GM18499 (cell line): ENCODE measurements at regions not wholly inside any gene's neighbourhood (a gene's known extent, or its start where the extent isn't known, plus 50 kb on each side); places are given as distances from the start of the nearest gene placed in this dataset.
"Not testable (repeated sequence)": the region's sequence is repeated elsewhere in the genome, so short reads cannot be mapped to it uniquely, and the experiment has no call there.

Experiments
- ATAC-seq: cut with Tn5 transposase; IDR thresholded peaks from one replicate; pipeline ENCODE4 v1.9.1; 2021; ENCODE audit warnings: moderate number of reproducible peaks; ENCODE audit not compliant: insufficient read depth, unreplicated experiment

DNA sequence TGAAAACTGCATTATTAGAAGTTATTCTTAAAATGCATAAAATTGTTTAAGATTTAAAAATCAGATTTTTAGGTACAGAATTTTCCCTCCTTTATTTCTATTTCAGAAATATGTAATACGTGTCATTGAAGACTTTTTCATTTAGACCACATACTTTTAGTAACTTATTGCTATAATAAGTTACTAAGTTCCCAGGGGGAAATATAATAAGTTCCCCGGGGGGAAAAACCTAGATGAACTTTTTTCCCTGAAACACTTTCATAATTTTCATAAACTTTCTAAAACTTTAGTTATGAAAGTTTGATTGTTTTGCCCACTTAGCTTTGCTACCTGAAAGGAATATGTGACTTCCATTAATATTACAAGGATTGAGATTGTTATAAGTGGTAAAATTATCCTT lies 1341.5 kb upstream of the IGFBP7 start:
- ATAC-seq = no peak

DNA sequence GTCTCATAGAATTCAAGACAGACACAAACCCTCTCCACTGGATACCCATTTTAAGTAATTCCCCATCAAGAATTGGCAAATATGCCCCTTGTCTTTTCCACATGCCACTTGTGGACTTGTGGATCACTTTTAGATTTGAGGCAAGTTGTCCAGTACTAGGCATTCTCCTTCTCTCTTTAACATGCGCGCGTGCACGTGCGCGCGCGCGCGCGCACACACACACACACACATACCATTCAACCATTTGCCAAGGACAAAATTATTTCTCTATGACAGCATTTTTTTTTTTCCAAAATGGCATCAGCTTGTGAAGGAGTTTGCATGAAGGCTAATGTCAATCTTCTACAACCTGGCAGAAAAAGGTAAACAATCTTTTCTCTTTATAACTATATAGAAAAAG lies 1325.7 kb upstream of the IGFBP7 start:
- ATAC-seq = no peak

DNA sequence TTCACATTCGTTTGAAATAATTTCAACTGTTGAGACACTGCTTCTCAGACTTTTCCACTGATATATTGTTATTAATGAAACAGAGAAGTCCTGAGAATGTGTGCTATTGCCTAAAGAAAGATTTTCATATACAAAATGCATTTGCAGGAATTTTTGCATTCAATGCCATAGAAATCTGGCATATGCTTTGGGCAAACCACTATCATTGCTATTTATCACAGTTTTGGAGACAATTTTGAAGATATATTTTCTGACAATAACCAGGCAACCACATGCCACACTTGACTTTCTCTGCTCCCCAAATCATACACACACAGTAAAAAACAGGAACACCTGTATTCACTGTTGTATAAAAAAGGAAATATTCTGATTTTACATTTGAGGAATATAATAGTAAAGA lies 1303.7 kb upstream of the IGFBP7 start:
- ATAC-seq = no peak

DNA sequence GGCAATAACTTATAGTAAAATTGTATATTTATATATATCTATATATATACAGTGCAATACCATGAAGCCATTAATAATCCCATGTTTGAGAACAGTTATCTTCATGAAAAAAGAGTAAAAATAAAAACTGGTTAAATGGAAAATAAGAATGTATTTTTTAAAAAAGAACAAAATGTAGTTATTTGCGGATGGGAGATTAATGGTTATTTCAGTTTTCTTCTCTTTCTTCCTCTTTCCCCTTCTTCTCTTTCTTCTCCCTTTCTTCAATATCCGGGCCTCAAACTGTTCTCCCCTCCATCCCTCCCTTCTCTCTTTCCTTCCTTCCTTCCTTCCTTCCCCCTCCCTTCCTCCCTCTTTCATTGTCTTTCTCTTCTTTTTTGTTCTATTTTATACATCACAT lies 1301.7 kb upstream of the IGFBP7 start:
- ATAC-seq = no peak

DNA sequence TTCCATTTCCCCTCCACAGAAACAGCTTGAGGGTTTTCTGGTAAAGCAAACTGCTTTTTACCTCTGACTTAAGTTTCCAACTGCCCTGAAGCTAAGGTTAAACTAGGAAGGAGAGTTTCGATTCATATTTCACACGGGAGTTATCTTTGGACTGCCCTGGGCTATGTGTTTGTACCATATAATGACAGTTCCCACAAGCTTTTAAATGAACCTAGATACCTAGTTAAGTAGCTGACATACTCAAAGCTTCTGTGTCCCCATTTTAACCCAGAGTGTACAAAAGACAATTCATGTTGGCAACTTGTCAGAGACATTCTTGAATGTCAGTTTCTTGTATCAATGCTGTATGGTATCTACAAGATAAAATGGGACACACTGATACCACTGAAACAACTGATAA lies 1296.6 kb upstream of the IGFBP7 start:
- no peak for ATAC-seq

DNA sequence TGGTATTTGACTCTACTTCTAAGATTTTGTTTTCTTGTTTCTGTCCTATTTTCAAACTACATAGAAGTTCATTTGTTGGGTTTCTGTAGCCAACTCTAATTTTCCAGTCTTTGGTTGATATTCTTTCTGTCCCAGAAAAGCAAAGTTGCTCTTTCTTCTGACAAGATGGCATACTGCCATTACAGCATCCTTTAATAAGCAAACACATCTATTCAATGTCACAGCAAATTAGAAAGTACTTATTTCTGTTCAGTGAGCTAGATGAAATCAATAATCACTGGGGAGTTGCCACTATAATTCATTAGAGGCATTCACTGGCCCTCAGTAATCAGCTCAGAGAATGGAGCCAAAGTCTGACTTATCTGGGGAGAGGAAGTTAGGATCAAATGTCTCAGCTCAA lies 1258.0 kb upstream of the IGFBP7 start:
- no peak for ATAC-seq

DNA sequence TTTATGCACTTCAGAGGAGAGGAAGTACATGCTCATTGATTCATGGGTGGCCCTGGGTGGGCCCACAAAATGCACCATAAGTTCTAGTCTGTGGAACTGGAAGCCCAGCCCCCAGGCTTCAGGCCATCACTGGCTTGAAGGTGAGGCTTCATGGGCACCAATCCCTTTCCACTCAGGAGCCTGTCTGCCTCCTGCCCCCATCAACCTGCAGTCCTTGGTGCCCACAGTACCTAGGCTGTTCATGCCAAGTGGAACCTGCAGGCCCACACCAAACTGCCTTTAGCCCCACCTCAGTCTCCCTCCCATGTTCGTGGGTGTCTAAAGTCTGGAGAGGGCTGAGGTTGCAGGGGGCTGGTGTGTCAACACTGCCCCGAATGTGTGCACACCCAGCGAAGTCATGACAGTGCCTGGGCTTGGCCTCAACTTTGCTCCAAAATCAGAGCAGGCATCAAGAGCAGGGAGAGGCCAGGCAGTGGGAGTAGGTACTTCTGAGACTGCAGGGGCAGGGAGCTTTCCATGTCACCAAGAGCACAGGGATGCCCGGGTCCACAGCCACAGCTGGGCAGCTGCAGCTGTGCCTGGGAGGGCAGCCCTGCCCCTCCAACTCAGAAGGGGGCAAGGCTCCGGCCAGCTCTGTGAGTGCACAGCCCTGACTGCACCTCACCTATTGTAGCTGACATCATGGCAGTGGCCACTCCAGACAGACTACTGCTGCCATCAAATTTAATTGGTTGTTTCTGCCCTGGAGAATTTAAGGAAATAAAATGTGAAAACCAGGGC lies 1250.4 kb upstream of the IGFBP7 start:
- no peak for ATAC-seq

DNA sequence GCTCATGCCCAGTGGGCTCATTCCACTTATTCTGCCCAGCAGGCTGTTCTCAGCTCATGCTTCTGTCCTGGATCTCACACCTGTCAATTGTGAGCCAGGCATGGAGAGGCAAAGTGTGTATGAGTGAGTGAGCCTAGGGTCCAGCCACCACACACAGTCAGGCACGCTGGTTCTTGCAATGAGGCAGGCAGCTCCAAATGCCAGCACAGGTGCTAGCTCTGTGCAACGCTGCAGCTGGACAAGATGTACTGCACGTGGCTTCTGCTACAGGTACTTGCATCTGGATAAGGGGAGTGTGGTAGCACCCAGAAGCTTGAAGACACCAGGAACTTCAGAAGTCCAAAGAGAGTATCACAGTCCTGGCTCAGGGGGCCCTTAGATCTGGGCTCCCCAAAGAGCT lies 1249.4 kb upstream of the IGFBP7 start:
- ATAC-seq = no peak

DNA sequence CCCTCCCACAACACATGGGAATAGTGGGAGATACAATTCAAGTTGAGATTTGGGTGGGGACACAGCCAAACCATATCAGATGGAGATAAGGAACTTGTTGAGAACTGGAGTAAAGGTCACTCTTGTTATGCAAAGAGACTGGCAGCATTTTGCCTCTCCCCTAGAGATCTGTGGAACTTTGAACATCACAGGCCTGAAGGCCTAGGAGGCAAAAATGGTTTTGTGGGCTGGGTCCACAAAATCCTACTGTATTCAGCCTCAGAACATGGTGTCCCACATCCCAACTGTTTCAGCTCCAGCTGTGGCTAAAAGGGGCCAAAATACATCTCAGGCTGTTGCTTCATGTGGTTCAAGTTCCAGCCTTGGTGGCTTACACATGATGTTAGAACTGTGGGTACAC lies 1247.8 kb upstream of the IGFBP7 start:
- ATAC-seq = no peak

DNA sequence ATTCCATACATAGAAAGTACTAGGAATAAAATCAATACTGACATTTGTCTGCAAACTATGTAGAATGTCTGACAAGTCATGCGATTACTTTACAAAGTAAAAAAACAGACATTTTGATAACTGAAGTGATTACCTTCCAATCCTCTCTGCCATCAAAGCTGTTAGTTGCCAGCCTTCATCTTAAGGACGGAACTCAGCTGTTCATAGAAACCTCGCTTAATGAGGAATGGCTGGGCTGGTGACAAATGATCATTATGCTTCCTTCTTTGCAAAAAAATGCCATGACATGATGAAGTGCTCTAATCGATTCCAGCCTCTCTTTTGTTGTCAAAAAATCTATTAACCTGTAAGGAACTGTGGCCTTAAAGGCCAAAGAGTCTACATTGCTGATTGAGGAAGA lies 1214.9 kb upstream of the IGFBP7 start:
- no peak for ATAC-seq

DNA sequence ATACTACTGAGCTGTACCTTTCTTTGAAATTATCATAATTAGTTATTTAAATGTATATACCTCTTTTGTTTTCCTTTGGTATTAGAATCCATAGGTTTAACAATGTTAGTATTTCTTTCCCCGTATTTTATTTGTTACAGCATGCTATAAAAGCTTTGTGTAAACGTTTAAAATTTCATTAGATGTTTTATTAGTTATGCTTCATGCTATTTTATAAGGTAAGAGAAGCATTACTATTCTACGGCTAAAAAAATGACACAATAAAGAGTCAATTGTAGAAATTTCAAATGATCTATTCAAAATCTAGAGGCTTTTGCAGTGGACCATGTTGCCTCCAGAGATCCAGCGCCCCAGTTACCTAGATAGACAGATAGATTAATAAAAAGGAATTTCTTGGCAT lies 1203.3 kb upstream of the IGFBP7 start:
- no peak for ATAC-seq

DNA sequence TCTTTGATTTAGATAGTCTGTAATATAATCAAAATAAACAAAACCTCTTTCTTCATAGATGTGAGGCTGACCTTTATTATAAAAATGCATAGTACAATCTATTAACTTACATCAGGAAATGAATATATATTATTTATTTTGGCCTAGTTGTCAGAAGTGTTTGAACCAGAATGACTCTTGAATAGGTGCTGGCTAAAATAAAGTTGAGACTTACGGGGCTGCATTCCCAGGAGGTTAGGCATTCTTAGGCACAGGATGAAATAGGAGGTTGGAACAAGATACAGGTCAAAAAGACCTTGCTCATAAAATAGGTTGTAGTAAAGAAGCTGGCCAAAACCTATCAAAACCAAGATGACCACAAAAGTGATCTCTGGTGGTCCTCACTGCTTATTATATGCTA lies 1193.3 kb upstream of the IGFBP7 start:
- no peak for ATAC-seq

DNA sequence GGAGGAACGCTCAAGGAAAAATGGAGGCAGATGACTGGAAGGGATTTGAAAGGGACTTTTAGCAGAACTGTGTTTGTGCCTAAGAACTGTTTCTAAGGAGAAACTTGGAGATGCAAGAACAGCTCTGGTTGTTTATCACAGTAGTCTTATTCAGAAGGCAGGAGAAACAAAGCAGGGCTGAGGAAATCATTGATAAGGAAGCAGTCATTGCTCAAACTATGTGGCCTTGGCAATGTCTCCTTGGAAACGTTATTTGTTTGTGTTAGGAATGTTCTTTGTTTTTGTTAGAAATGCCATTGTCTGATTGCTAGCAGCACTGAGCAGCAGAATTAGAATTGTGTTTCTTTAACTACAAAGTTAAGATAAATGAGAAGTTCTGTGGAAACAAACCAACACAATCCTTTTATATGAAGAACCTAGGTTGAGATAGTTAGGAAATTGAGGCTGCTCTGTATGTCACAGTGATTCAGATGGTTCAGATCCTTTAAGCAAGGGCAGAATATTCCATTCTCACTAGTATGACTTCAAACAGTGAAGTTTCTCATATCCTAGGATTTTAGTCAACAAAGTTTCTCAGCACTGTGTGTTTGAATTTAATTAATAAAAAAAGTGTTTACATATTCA lies 1191.3 kb upstream of the IGFBP7 start:
- ATAC-seq = no peak

DNA sequence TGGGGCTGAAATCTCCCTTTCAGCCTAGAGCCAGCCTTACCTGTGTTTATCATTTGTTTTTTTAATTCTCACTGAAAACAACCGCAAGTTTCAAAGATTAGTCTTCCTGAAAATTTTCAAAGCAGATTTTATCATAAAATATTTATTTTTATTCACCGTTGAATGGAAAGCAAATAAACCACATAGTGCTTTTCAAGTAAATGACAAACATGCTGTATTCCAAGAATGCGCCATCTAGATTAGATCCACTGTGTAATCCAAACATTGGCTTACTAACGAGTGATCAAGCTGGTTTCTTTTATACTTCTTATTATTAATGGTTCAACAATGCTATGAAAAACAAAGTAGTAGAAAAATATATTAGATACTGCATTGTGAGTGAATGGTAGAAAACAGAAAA lies 1176.2 kb upstream of the IGFBP7 start:
- ATAC-seq = no peak

DNA sequence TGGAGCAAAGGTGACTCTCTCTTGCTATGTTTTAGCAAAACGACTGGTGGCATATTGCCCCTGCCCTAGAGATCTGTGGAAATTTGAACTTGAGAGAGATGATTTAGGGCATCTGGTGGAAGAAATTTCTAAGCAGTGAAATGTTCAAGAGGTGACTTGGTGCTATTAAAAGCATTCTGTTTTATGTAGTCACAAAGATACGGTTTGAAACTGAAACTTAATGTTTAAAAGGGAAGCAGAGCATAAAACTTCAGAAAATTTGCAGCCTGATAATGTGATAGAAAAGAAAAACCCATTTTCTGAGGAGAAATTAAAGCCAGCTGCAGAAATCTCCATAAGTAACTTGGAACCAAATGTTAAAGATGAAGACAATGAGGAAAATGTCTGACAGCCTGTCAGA lies 1170.7 kb upstream of the IGFBP7 start:
- not testable (repeated sequence) for ATAC-seq

DNA sequence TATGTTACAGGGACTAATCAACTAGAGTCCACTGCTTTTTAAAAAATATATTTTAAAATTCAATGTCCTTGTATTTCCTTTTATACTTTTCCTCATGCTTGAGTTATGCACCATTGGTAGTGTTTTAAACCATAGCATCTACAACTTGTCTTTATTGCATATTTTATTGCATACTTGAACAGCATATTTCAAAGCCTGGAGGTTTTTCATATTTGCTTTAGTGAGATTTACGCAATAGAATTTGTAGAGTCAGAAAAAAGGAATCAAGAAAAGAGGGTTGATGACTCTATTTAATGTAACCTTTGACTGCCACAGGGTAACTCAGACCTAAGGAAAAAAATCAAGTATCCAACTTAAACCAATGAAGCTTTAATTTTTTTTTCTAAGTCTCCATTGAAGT lies 1165.7 kb upstream of the IGFBP7 start:
- no peak for ATAC-seq

DNA sequence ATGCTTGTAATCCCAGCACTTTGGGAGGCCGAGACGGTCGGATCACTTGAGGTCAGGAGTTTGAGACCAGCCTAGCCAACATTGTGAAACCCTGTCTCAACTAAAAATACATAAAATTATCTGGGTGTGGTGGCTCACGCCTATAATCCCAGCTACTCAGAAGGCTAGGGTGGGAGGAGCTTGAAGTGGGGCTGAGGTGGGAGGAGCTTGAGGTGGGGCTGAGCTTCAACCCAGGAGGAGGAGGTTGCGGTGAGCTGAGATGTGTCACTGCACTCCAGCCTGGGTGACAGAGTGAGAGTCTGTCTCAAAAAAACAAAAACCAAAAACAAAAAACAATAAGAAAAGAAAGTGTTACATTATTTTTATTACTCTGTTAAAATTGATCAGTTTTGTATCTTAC lies 1164.4 kb upstream of the IGFBP7 start:
- no peak for ATAC-seq

DNA sequence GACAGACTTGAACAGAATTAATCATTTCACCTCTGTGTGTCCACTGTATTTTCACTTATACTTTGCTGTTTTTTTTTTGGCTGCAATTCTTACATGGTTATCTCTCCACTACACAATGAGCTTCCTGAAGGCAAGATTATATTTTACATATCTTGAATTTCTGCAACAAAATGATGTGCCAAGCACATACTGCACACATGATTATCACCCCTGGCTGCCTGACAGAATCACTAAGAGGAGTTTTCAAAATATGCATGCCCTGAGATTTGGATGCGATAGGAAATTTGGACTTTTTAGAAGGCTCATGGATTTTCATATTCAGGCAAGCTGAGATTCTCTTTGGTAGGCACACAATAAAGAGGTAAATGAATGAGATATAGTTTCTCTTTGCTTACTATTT lies 1162.1 kb upstream of the IGFBP7 start:
- ATAC-seq = no peak

DNA sequence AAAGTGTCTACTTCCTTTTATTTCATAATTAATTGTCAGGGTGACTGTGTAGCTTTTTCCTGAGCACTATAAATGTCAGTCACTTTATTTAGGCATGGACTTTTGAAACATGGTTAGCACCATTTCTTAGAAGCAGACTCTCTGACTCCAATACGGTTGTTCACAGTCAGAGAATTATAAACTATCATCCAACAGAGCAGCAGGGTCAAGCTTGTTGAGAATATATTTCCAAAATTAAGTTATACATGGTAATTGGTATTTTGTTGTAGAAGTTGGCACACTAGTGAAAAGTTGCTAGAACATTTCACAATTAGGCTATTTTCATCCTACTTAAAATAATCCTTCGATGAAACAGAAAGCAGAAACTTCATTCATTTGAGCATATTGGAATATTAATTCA lies 1155.5 kb upstream of the IGFBP7 start:
- no peak for ATAC-seq

DNA sequence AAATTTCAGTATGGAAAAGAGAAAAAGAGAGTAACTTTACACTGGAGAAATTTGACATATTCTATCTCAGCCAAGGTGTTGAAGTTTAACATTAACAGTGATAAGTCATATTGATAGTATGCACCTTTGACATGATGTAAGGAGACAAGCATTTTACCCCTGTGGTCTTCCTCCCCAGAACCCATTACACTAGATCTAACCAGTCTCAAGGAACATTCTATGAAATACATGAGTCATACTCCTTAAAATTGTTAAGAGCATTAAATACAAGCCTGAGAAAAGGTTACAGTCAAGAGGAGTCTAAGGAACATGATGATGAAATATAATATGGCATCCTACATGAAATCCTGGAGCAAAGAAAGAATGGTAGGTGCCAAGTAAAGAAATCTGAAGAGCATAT lies 1151.3 kb upstream of the IGFBP7 start:
- ATAC-seq = no peak

DNA sequence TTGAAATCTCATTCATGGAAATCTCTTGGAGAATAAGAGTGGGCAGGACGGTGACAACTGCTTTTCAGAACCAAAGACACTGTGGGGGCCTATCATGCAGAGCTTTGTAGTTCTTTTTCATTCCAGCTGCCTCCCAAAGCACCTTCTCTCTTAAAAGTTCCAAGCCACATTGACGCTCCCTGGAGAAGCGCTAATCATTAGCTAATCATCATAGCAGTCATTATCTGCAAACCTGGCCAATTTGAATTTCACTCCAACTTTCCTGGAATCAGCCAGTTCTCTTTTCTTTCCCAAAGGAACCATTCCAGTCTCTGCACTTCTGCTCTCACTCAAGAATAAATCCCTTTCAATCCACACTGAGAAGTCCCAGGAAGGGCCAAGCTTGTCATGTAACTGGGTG lies 1144.1 kb upstream of the IGFBP7 start:
- ATAC-seq = no peak

DNA sequence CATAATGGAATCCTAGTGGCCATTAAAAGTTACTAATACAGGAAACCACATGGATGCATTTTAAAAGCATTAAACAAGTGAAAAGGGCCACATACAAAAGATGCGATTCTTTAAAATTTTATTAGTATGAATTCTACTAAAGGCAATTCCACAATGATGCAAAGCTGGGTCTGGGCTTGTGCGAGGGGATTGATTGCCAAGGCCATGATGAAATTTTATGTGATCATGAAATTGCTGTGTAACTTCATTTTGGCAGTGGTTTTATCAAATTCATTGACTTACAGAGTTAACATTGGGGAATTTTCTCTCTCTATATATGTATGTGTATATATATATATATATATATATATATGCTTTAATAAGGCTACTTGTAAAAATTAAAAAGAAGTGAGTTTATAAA lies 1142.5 kb upstream of the IGFBP7 start:
- no peak for ATAC-seq
